PC-9 (cell line): ENCODE measurements at regions not wholly inside any gene's neighbourhood (a gene's known extent, or its start where the extent isn't known, plus 50 kb on each side); places are given as distances from the start of the nearest gene placed in this dataset.

Experiments used
- BruUV-seq: library from RNA; stranded (reverse); fragments of 400-500 nt; replicated peaks from 2 replicates; lab custom pipeline; 2021; lab: Mats Ljungman, UMichigan
- CTCF ChIA-PET: fragments of 300-600 bp; sonication (Branson Sonifier 250); formaldehyde crosslinking; loops from one replicate; lab custom pipeline; 2022; ENCODE audit warnings: antibody characterized with exemption; lab: Charles Lee
- POLR2A ChIA-PET: fragments of 300-600 bp; sonication (Branson Sonifier 250); formaldehyde crosslinking; loops from one replicate; lab custom pipeline; 2022; ENCODE audit warnings: antibody characterized with exemption; ENCODE audit not compliant: unreplicated experiment; lab: Charles Lee
- DNase-seq, 2 experiments: peaks; one replicate each; pipeline versions ENCODE4 v3.0.0 to v3.0.0-alpha.2; 2015 to 2022; ENCODE audit warnings: mixed read lengths in 1 of 2
- H2AFZ ChIP-seq: fragments of 200-600 bp; sonication (generic); 2 replicates; pipeline ENCODE4 v1.8.1; 2017; ENCODE audit warnings: antibody characterized with exemption
- H3F3A ChIP-seq: fragments of 200-600 bp; sonication (generic); 2 replicates; pipeline ENCODE4 v1.8.1; 2017; ENCODE audit warnings: antibody characterized with exemption, mild to moderate bottlenecking, low read depth; ENCODE audit not compliant: insufficient read depth
- H3K27ac ChIP-seq: fragments of 200-600 bp; sonication (generic); 2 replicates; pipeline ENCODE4 v1.6.1; 2016; ENCODE audit warnings: mixed run types
- H3K27me3 ChIP-seq: fragments of 200-600 bp; sonication (generic); 2 replicates; pipeline ENCODE4 v1.6.1; 2016; ENCODE audit warnings: low read depth, mixed run types; ENCODE audit not compliant: insufficient read depth
- H3K36me3 ChIP-seq: fragments of 200-600 bp; sonication (generic); 2 replicates; pipeline ENCODE4 v1.6.1; 2016; ENCODE audit warnings: low read depth, mixed run types
- H3K4me1 ChIP-seq: fragments of 200-600 bp; sonication (generic); replicated peaks from 2 replicates; pipeline ENCODE4 v1.6.1; 2016; ENCODE audit warnings: mixed run types; ENCODE audit not compliant: insufficient read depth
- H3K4me2 ChIP-seq: fragments of 200-600 bp; sonication (generic); 2 replicates; pipeline ENCODE4 v1.6.1; 2017; ENCODE audit warnings: mixed run types
- H3K4me3 ChIP-seq: fragments of 200-600 bp; sonication (generic); 2 replicates; pipeline ENCODE4 v1.6.1; 2016; ENCODE audit warnings: mixed run types
- H3K79me2 ChIP-seq: fragments of 200-600 bp; sonication (generic); 2 replicates; pipeline ENCODE4 v1.6.1; 2017; ENCODE audit warnings: low read depth, mixed run types
- H3K9me2 ChIP-seq: fragments of 200-600 bp; sonication (generic); 2 replicates; pipeline ENCODE4 v1.8.1; 2017; ENCODE audit warnings: mild to moderate bottlenecking; ENCODE audit not compliant: insufficient read depth
- H3K9me3 ChIP-seq: fragments of 200-600 bp; sonication (generic); 2 replicates; pipeline ENCODE4 v1.8.1; 2016; ENCODE audit warnings: low read depth; ENCODE audit not compliant: insufficient read depth
- H4K20me1 ChIP-seq: fragments of 200-600 bp; sonication (generic); 2 replicates; pipeline ENCODE4 v1.8.1; 2017; ENCODE audit not compliant: insufficient read depth
- CTCF ChIP-seq: fragments of 200-600 bp; sonication (generic); conservative IDR thresholded peaks from 2 replicates; pipeline ENCODE4 v1.6.1; 2017; ENCODE audit warnings: mixed run types, antibody characterized with exemption, mild to moderate bottlenecking, moderate library complexity
- EZH2 ChIP-seq: fragments of 200-600 bp; sonication (generic); IDR thresholded peaks from 2 replicates; pipeline ENCODE4 v1.8.0; 2017; ENCODE audit warnings: antibody characterized with exemption, low read depth
- intact Hi-C: fragments of 100-400 bp; cut with micrococcal nuclease; formaldehyde crosslinking; loops from one replicate; pipeline ENCODE4 v1.10.0; 2022; ENCODE audit not compliant: unreplicated experiment

- intact Hi-C loops, result loop anchor here (5.0 to 10.0 kb wide), 2 partner anchors 125 to 217 kb away; no protein-coding TSS in a partner anchor
Measured at GRCh38 chr2:235139956-235140800, 188.4 kb downstream of the SH3BP4 start.

GRCh38 chr2:235140801-235141081 is 188.9 kb downstream of the SH3BP4 start:
- Histone ChIP-seq H3K36me3 (no peaks in the 10 kb centered on the region), H3F3A (no peaks in the 10 kb centered on the region), H3K4me2 (no peak overlapping the region), H3K9me3 (no peaks in the 10 kb centered on the region), H3K27ac (no peak overlapping the region), H2AFZ (no peak overlapping the region), H3K9me2 (no peaks in the 10 kb centered on the region), H3K4me3 (no peak overlapping the region), H3K79me2 (no peaks in the 10 kb centered on the region), H3K27me3 (no peaks in the 10 kb centered on the region), H4K20me1 (no peaks in the 10 kb centered on the region), H3K4me1 (no peaks in the 10 kb centered on the region)
- no peak for DNase-seq
- intact Hi-C loops, result no loop called here
- ChIA-PET POLR2A (no interaction called here), CTCF (no interaction called here)
- TF ChIP-seq EZH2 (no peak), CTCF (no peak)
- BruUV-seq, result no TSS peak

More at GRCh38 chr2:235139956-235140800, 188.4 kb downstream of the SH3BP4 start:
- no peaks in the 10 kb centered on the region for H3K79me2 ChIP-seq
- H2AFZ ChIP-seq, result no peak overlapping the region
- no peaks in the 10 kb centered on the region for H3K4me1 ChIP-seq
- ChIA-PET CTCF (no interaction called here), POLR2A (no interaction called here)
- BruUV-seq, result no TSS peak
- no peak overlapping the region for H3K4me3 ChIP-seq
- no peaks in the 10 kb centered on the region for H3K9me3 ChIP-seq
- H4K20me1 ChIP-seq, result no peaks in the 10 kb centered on the region
- no peaks in the 10 kb centered on the region for H3K27me3 ChIP-seq
- no peak overlapping the region for H3K27ac ChIP-seq
- DNase-seq, result no peak
- H3K36me3 ChIP-seq, result no peaks in the 10 kb centered on the region
- no peak for TF ChIP-seq EZH2
- H3F3A ChIP-seq, result no peaks in the 10 kb centered on the region
- H3K9me2 ChIP-seq, result no peaks in the 10 kb centered on the region
- H3K4me2 ChIP-seq, result no peak overlapping the region

GRCh38 chr2:235141411-235142128 is 189.8 kb downstream of the SH3BP4 start:
- no peaks in the 10 kb centered on the region for H4K20me1 ChIP-seq
- ChIA-PET POLR2A (interaction anchor here (0.6 kb wide), 1 partner anchor 586 kb away, joined by 3 read pairs; no protein-coding TSS in a partner anchor), CTCF (no interaction called here)
- H3K27ac ChIP-seq, result no peak overlapping the region
- H3K9me2 ChIP-seq, result no peaks in the 10 kb centered on the region
- no TSS peak for BruUV-seq
- H3K4me3 ChIP-seq, result no peak overlapping the region
- intact Hi-C loops, result no loop called here
- DNase-seq, result no peak
- H3K4me1 ChIP-seq, result no peaks in the 10 kb centered on the region
- no peak overlapping the region for H3K4me2 ChIP-seq
- H3K9me3 ChIP-seq, result no peaks in the 10 kb centered on the region
- no peaks in the 10 kb centered on the region for H3K36me3 ChIP-seq
- TF ChIP-seq EZH2 (no peak), CTCF (no peak)
- H3K79me2 ChIP-seq, result no peaks in the 10 kb centered on the region
- no peaks in the 10 kb centered on the region for H3F3A ChIP-seq
- no peaks in the 10 kb centered on the region for H3K27me3 ChIP-seq
- H2AFZ ChIP-seq, result no peak overlapping the region
